Heart left ventricle (tissue), 13 donors: ENCODE measurements at regions not wholly inside any gene's neighbourhood (a gene's known extent, or its start where the extent isn't known, plus 50 kb on each side); places are given as distances from the start of the nearest gene placed in this dataset.

ENCODE experiments used
- CTCF ChIP-seq, 12 donors: fragments of 200-600 bp; sonication (generic) in 4 of 12; IDR thresholded peaks; one replicate each; pipeline versions ENCODE4 v1.5.0 to v1.8.0; 2018 to 2022; ENCODE audit warnings: antibody characterized with exemption in 12 of 12, mild to moderate bottlenecking in 5 of 12
- POLR2A ChIP-seq, 2 donors: fragments of 450-650 bp; IDR thresholded peaks; one replicate each; pipeline ENCODE4 v1.6.1; 2017; ENCODE audit warnings: antibody characterized with exemption in 2 of 2, mild to moderate bottlenecking in 2 of 2, moderate library complexity in 2 of 2
- donor health status: ischemic (EF 13 %, LVEDD 7.1; RV severe dilation, severe dysfunction).
- donor health status: DM: no; HTN: yes; CAD: no.
- donor health status: DM: no; HTN: no; CAD: no.
- donor health status: ischemic (EF 25% LVEDD 6.9; RV normal size, moderate dysfunction).
- donor health status: ischemic (EF 25% LVEDD 5.7; RV mildly dilated, moderate dysfunction).
- donor health status: ischemic (EF 35%, LVEDD 5.7; RV mildly dilated, moderate dysfunction).
- donor health status: nonischemic (EF 11% LVEDD 7.7; RV severe dilation, severe dysfunction).
- donor health status: DM: yes; HTN: yes; CAD: no.
- donor health status: PGD.
- donor health status: ischemic (EF 29% LVEDD 5.4; RV normal size, mild dysfunction).
- donor health status: nonischemic (EF 23%, LVEDD 6.1; RV moderate dilation, normal function).

GRCh38 chrX:42022158-42022557, 98.8 kb upstream of the CASK start:
- TF ChIP-seq CTCF (IDR thresholded peaks at IDR 0.05) (no peak), POLR2A (IDR thresholded peaks at IDR 0.05) (no peak)
